ENCODE measurements at regions not wholly inside any gene's neighbourhood (a gene's known extent, or its start where the extent isn't known, plus 50 kb on each side); places are given as distances from the start of the nearest gene placed in this dataset.
A peak's percentile ranks its signal among the peaks of the same experiment; 100 is the strongest.

- intact Hi-C loops (cut with DNase I, micrococcal nuclease), result no loop called here
- ATAC-seq, result no peak
- DNase-seq, result no peak
These were observed 55.5 kb downstream of the DRD1 start for GRCh38 chr5:175388531-175388930.

DNA sequence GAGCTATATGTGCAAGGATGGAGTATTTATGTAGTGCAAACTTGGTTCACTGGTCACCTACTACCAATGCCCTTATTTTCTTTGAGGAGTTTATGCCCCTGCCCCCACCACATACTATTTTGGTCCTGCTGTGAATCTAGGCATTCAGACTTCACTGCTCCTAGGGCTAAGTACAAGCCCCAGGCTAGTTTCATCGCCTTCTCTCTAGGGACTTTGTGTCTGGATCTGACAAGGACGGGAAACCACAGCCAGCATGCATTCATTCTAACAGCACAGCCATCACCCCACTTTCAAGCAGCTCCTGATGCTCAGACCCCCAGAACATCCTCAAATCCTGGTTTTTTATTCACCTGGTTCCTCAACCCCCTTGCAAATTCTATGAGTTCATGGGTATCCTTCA lies 56.8 kb downstream of the DRD1 start:
- no peak for ATAC-seq
- intact Hi-C loops (cut with DNase I, micrococcal nuclease), result no loop called here

GRCh38 chr5:175386526-175386925 lies 57.5 kb downstream of the DRD1 start:
- no peak for ATAC-seq
- intact Hi-C loops (cut with DNase I, micrococcal nuclease), result no loop called here
- DNase-seq, result no peak

More for the DNA sequence above, 56.8 kb downstream of the DRD1 start:
- no peak for DNase-seq

- ATAC-seq (peak; percentile 51), DNase-seq (no peak)
- intact Hi-C loops (cut with DNase I, micrococcal nuclease), result no loop called here
These were observed 58.2 kb downstream of the DRD1 start for GRCh38 chr5:175385691-175386362.

DNA sequence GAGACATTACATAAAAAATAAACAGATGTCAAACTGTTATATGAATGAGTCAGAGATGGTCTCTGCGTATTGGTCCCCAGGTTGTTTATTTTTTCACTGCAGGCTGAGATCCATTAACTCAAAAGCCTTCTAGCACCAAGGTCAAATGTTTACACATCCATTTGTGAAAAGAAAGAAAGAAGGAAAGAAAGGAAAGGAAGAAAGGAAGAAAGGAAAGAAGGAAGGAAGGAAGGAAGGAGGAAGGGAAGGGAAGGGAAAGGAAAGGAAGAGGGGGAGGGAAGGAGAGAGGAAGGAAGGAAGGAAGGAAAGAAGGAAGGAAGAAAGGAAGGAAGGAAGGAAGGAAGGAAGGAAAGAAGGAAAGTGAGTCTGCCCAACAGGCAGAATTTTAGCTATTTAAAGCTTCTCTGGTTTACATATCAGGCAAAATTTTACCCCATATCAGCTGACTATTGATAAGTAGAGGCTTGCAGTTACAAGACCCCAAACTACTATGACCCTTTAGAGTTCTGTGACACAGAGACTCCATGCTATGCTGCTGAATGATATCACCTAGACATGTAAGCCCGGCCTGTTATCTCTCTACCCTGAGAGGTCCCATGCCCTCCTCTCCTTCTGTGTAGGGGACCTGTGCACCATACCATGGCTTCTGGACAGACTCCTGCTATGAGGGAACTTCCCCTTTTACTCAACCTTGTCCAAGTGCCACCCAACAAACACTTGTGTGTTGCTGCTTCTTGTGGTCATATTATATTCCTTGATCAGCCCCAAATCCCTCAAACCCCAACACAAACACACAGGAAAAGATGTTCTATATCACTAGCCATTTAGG lies 59.0 kb downstream of the DRD1 start:
- no peak for DNase-seq
- no peak for ATAC-seq
- intact Hi-C loops (cut with DNase I, micrococcal nuclease), result no loop called here

- intact Hi-C loops (cut with DNase I, micrococcal nuclease), result no loop called here
- ATAC-seq, result peak; percentile 27
- no peak for DNase-seq
These were observed 60.6 kb downstream of the DRD1 start for GRCh38 chr5:175383350-175383749.

GRCh38 chr5:175382171-175382570 lies 61.8 kb downstream of the DRD1 start:
- intact Hi-C loops (cut with DNase I, micrococcal nuclease), result no loop called here
- ATAC-seq (no peak), DNase-seq (no peak)

- intact Hi-C loops (cut with DNase I, micrococcal nuclease), result no loop called here
- ATAC-seq, result no peak
- DNase-seq, result no peak
These were observed 62.9 kb downstream of the DRD1 start for GRCh38 chr5:175381130-175381529.

- ATAC-seq, result no peak
- DNase-seq, result no peak
- intact Hi-C loops (cut with DNase I, micrococcal nuclease), result no loop called here
These were observed 63.3 kb downstream of the DRD1 start for GRCh38 chr5:175380701-175381100.

DNA sequence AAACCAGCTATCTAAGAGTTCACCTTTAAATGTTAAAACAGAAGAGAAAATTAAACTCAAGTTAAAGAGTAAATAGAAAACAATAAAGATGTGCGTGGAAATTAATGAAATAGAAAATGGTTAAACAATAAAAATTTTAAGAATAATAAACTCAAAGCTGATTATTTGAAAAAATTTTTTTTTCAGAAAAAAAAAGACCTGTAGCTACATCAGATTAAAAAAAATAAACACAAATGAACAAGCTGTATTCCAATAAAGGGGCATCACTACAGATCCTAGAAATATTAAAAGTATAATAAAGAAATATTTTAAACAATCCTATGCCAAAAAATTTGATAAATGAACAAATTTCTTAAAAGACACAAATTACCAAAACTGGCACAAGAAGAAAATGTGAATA lies 64.1 kb downstream of the DRD1 start:
- DNase-seq, result no peak
- ATAC-seq, result no peak
- intact Hi-C loops (cut with DNase I, micrococcal nuclease), result no loop called here

DNA sequence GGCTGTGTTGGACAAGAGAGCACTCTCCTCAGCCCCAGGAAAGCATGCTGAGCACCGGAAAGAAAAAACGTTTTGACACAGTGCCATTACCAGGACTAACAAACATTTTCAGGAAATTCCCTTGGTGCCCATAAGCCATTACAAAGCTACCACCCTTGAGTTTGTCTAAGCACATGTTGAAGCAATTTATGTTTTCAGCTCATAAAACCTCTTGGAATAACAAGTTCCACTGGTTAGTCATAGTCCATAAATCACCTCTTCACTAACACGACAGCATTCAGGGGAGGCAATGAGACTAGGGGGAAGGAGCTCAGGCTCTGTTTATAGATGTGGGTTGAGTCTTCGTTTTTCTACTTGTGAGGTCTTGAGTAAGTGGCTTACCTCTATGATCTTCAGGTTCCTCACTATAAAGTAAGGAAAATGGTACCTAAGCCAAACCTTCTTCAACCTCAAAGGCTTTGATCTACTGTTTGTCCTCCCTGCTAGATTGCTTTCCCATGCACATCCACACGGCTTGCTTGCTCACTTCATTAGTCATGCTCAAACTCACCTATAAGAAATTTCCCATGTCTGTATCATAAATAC lies 65.4 kb downstream of the DRD1 start:
- intact Hi-C loops (cut with DNase I, micrococcal nuclease), result no loop called here
- peak; percentile 97 for ATAC-seq
- DNase-seq, result no peak

GRCh38 chr5:175377816-175378215 lies 66.2 kb downstream of the DRD1 start:
- DNase-seq (no peak), ATAC-seq (no peak)
- intact Hi-C loops (cut with DNase I, micrococcal nuclease), result no loop called here

GRCh38 chr5:175374166-175374875 lies 69.7 kb downstream of the DRD1 start:
- DNase-seq (no peak), ATAC-seq (no peak)
- intact Hi-C loops (cut with DNase I, micrococcal nuclease), result no loop called here

- ATAC-seq, result no peak
- intact Hi-C loops (cut with DNase I, micrococcal nuclease), result no loop called here
- no peak for DNase-seq
These were observed 78.1 kb downstream of the DRD1 start for GRCh38 chr5:175365866-175366265.

- DNase-seq (no peak), ATAC-seq (no peak)
- intact Hi-C loops (cut with DNase I, micrococcal nuclease), result no loop called here
These were observed 80.7 kb downstream of the DRD1 start for GRCh38 chr5:175363300-175363699.

GRCh38 chr5:175357995-175358394 lies 86.0 kb downstream of the DRD1 start:
- DNase-seq, result no peak
- ATAC-seq, result peak; percentile 59

GRCh38 chr5:175356428-175356827 lies 87.6 kb downstream of the DRD1 start:
- intact Hi-C loops (cut with DNase I, micrococcal nuclease), result no loop called here
- DNase-seq (no peak), ATAC-seq (no peak)

More at GRCh38 chr5:175357995-175358394, 86.0 kb downstream of the DRD1 start:
- intact Hi-C loops (cut with DNase I, micrococcal nuclease), result no loop called here

DNA sequence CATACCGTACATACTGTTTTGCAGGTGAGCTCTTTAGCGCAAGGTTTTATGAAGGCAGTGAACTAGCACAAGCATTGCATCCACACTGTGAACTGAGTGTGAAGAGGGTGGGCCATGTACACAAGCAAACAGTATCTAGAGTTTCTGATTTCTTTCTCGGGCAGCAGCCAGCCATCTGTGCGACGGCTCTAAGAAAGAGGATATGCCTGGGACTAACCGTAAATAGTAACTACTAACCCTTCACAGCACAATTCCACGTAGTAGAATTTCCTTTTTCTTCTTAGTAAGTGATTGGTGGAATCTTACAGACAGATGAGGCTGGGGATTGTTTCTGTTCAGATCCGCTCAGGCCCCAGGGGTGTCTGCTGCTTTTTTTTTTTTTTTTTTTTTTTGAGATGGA lies 89.0 kb downstream of the DRD1 start:
- no peak for ATAC-seq
- no peak for DNase-seq
- intact Hi-C loops (cut with DNase I, micrococcal nuclease), result no loop called here

GRCh38 chr5:175353926-175354325 lies 90.1 kb downstream of the DRD1 start:
- DNase-seq, result no peak
- intact Hi-C loops (cut with DNase I, micrococcal nuclease), result no loop called here
- no peak for ATAC-seq

Measured in left colon (tissue), 2 donors.